HG03108 (cell line): ENCODE measurements at regions not wholly inside any gene's neighbourhood (a gene's known extent, or its start where the extent isn't known, plus 50 kb on each side); places are given as distances from the start of the nearest gene placed in this dataset.
"Not testable (repeated sequence)": the region's sequence is repeated elsewhere in the genome, so short reads cannot be mapped to it uniquely, and the experiment has no call there.

Experiments used
- ATAC-seq: cut with Tn5 transposase; IDR thresholded peaks from one replicate; pipeline ENCODE4 v1.9.1; 2021; ENCODE audit warnings: moderate library complexity; ENCODE audit not compliant: unreplicated experiment

DNA sequence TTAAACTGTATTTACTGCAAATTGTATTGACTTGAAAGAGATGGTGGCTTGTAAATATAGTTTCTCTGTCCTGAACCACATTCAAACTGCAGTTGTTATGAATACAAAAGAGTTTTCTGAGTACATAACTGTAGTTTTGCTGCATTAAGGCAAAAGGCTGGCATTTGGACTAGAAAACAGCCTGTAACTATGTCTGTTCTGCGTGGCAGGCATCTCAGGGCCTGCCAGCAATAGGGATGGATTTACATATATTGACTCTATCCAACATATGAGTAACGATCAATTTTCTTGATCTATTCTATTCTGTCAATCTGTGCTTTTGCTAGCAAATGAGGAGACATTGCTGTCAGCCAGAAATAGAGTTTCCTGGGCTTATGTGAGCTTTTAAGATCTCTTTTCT lies 174.6 kb downstream of the TMEM26 start:
- ATAC-seq: no peak

DNA sequence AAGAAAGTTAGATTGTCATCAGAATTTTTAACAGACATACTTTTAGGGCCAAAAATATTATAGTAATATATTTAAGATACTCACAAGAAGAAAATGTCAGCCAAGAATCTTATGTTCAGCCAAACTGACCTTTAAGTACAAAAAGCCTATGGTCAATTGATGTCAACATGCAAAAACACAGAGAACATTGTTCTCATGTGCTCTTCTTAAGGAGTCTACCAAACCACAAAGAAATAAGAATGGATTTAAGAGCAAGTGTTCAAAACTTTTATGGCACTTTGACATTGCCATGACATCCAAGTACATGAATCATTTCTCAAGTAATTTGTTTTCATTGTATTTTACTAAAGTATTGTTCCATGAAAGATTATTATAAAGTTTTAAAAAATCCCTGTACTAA lies 180.4 kb downstream of the TMEM26 start:
- ATAC-seq: no peak

DNA sequence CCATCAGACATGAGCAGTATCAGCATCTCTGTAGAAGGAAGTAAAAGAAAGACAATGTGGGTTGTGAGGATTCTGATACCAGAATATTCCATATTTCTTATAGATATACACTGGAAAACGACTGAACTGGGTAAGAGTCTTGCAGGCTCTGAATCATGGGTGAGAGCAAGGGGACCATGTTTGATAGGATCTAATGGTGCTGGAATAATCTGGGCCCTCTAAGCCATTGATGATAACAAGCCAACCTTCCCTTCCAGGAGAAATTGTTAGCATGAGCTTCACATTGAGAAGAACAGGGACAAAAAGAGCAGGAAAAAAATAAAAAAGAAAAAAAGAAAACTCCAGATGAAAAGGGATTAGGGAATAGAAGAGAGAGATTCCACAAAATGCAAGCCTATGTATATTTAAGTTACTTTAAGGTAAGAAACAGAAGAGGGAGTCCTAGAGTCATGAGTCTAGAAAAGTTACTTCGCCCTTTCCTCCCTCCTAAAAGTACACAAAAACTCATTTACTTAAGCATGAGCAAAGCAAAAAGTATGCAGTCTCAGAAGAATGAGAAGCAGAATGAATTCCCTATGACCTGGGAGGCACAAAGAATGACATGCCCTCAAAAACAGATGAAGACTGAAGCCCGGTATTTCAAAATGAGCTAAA lies 181.9 kb downstream of the TMEM26 start:
- no peak for ATAC-seq

DNA sequence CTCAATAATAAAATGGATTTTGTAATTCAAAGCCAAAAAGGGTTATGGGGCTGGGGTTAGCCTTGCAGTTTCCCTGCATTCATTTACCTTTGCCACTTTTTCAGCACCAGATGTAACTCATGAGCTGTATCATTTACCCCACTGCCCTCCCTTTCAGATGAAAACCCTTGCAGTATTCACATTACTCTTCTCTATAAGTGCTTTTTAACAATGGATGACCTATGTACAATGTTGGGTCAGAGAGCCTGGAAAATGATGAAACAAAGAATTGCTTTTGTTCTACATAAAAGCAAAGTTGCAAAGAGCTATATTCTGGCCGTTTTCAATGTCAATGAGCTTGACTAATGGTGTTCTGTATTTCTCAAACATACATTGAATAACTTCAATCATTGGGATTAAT lies 189.7 kb downstream of the TMEM26 start:
- no peak for ATAC-seq

DNA sequence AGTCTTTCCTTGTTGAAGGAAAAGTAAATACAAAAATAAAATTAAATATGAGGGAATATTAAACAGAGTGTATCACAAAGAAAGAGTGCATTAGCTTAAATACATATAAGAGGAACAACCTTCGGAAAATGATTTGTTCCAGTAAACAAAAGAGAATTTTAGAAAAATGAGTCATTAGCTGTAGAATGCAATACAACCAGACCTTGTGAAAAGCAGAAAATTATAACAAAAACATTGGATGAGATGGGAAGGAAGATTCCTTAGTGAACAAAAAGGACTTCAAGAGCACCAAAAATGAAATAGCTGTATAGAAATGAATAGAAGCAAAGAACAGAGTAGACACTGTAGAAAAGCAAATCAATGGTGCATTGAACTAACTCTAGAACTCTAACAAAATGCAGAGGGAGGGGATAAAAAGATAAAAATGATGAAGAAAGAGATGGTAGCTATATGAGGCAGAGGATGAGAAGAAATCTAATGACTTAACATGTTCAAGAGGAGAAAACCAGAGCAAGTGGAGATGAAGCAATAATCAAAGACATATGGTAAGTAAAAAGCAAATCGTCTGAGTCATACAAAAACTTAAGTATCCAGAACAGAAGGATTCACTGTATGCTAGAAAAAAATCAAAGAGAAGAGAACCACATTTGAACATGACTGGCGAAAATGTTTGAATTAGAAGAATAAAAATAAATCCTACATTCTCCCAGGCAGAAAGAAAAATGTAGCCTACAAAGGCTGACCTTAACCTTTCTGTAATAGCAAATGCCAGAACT lies 190.5 kb downstream of the TMEM26 start:
- ATAC-seq: no peak

DNA sequence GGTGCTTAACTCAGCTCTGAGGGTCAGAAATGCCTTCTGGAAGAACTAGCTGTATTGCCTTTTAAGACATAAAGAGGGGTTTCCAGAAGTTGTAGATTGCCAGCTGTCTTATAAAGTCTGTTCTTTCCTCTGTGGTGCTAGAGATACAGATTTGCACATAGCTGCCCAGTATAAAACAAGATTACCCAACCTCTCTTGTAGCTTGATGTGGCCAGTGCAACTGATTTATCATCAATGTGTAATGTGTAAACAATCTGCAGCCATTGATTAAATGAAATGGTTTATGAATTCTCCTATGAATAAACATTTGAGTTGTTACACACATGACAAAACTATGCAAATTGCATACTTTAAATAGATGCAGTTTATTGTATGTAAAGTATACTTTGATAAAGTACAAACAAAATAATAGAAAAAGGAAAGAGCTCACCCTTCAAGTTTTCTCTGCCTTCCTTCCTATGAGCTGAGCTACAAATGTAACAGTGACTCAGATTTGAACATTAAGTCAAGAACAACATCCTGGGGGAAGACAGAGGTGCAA lies 195.2 kb downstream of the TMEM26 start:
- ATAC-seq: no peak

DNA sequence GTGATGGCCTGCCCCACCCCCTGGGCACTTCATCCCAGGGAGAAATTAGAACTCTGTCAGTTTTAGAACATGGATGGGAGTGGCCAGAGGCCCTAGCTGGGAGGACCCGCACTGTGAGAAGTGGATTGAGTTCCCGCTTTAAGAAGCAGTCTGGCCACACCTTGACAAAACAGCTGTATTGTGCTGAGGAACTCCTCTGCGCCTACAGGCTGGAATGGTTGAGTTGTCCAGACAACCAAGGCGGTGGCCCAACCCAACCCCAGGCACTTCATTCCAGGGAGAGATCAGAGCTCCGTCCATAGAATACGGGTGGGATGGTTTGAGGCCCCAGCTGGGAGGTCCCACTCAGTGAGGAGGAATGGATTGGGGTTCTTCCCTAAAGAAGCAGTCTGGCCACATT lies 196.0 kb downstream of the TMEM26 start:
- ATAC-seq: no peak

DNA sequence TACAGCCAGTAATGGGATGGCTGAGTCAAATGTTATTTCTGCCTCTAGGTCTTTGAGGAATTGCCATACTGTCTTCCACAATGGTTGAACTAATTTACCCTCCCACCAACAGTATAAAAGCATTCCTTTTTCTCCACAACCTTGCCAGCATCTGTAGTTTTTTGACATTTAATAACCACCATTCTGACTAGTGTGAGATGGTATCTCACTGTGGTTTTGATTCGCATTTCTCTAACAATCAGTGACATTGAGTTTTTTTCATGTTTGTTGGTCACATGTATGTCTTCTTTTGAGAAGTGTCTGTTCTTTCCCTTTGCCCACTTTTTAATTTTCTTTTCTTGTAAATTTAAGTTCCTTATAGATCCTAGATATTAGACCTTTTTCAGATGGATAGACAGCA lies 200.9 kb downstream of the TMEM26 start:
- ATAC-seq: not testable (repeated sequence)

DNA sequence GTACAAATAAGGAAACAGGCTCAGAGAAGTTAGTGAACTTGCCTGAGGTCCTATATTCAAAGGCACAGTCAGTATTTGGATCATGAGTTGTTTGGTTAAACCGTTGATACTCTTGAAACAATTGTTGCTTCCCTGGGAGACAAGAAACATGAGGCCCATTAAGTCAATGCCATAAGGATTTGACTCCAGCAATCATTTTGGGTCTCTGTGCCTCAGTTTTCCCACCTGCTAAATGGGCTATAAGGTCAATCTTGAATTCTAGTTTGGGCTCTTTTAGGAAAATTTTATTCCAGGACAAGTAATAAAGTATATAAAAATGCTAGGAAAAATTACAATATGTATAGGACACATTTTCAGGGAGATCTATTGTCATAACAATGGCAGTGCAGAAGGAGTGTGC lies 202.1 kb downstream of the TMEM26 start:
- ATAC-seq: no peak

DNA sequence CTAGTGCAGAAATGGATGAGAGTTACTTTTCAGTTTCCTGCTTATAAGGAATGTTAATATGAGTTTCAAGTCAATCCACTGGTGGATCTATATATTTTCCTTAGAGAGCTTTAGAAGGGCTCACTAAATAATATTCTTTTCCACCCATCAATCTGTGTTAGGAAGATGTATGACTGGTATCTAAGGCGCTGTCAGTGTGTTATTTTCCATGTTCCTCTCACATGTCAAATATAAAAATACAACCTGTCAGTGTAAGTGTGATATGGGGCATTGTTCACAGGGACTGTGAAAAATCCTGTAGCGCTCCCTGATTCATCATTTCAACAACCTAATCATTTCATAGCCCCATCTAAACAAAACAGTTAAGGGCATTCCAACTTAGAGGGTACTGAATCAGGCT lies 203.1 kb downstream of the TMEM26 start:
- ATAC-seq: no peak

DNA sequence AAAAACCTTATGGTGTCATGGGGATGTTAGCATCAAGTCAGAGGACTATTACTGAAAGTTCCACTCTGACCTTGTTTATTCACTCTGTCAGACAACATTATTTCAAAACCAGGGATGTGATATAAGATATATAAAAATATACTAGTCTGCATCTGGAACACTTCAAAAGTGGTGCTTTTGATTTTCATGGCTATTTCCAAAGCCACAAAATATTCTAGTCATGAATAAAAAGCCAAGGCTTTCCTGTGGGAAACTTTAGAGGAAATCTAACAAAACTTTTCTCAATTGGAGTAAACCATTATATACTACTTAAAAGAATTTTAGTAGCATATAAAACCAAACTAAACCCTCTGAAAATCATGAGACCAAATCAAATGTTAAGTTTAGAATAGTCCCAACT lies 205.2 kb downstream of the TMEM26 start:
- no peak for ATAC-seq

DNA sequence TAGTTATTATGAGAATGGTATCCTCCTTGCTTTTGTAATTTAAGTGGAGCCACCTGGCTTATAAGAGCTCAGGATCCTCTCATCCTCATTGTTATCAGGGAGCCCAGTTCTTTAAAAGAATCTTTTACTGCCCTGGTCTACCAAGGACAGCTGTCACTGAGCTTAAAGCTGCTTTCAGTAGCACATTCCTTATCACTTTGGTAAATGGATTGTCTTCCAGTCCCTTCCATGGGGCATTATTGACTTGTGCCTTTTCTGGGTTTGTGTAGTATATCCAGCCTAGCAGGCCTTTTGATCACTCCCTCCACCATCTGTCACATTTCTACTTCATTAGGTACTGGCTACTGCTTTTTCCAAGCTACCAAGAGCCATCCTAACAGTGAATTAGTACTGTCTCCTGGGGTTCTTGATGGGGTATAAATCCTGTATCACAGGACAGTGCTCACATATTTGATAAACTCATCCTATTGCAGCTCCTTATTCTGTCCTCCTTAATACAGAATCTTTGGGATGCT lies 208.9 kb downstream of the TMEM26 start:
- ATAC-seq: no peak

DNA sequence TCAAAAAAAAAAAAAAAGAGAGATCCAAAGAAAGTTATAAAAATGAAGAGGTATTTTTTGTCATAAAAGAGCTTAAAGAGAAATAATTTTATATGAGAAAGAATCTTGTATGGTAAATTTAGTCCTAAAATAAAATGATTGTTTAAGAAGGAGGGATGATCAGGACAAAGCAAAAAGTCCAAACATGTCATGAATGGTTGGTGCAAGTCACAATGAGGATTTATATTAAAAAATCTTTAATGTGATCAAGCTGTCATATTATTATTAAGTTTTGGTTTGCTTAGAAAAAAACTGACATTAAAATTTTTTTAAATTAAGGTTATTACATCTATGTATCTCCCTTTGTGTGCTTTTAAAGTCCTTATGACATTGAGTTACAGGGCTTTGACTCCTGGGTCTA lies 220.4 kb downstream of the TMEM26 start:
- ATAC-seq: no peak

DNA sequence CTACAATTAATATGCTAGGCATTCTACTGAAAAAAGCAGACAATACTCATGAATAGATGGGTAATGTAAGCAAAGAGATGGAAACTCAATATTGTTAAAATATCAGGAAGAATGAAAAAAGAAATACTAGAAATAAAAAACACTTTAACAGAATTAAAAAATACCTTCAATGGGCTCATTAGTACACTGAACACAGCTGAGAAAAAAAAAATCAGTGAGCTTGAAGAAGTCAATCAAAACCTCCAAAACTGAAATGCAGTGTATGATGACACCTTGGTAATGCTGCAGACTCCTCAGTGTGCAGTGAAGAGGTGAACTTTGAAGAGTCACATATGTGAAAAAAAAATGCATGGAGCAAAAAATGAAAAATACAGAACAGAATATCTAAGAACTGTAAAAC lies 227.2 kb downstream of the TMEM26 start:
- ATAC-seq: no peak

DNA sequence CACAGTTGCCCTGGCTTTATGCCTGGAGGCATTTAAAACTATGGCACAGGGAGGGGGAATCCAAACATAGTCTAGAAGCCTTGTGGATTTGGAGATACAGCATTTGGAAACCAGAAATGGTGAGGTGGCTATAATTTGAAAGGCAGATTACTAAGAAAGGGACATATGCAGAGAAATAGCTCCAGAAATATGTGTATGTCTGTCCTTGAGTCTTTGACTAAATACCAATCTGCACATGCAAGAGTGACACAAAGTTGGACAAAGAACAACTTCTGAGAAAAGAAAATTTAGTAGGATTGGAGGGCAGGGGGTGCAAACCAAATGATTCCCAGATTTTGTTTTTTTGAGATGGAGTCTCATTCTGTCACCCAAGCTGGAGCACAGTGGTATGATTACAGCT lies 229.6 kb downstream of the TMEM26 start:
- ATAC-seq: no peak

DNA sequence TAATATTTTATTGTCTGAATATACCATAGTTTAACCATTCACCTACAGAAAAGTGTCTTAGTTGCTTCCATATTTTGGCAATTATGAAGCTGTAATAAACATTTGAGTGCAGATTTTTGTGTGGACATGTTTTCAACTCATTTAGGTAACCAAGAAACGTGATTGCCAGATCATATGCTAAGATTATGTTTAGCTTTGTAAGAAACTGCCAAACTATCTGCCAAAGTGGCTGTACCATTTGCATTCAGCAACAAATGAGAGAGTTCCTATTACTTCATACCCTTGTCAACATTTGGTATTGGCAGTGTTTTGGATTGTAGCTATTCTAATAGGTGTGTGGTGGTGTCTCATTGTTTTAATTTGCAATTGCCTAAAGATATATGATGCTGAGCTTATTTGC lies 233.5 kb downstream of the TMEM26 start:
- ATAC-seq: no peak

DNA sequence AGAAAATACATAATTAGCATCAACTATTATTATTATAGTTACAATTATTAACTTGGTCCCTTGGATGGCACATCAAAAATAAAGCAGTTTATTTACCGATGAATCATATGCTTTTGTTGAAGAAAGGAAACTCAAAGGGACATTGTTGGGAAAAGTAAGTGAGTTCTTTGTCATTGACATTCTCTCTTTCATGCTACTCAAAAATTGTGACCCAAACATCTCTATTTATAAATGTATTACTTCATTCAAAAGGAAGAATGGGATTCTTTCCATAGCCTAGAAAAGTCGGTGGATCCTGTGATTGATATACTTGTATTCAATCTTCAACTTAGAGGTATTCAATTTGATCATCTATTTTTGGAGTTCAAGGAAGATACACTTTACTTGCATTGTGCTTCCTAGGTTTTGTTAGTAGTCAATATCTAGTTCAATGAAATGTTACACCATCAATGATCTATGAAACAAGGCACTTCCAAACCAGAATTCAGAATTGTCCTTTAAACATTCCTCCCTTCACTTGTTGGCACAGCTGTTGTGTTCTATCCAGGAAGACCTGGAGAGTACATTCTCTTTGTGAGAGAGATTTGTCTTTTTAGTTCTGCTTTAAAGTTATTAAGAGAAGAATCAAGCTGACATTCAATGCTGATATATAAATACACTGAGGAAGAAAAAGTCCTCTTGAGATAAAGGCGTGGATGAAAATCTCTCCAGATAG lies 235.2 kb downstream of the TMEM26 start:
- ATAC-seq: no peak

DNA sequence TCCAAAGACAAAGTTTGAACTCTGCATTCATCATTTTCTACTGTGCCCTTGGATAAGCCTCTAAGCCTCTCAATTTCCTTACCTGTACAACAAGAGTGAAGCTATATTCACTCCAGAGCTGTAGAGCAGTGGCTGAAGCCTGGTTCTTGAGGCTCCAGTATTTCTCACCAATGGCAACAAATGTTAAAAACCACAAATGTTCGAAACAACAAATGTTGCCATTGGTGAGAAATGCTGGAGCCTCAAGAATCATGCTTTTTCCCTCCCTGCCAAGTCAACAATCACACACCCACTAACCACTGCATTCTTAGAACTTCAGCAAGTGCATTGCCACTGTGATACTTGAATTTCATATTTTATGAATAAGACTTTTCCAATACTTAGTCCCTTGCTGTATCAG lies 237.9 kb downstream of the TMEM26 start:
- ATAC-seq: no peak

DNA sequence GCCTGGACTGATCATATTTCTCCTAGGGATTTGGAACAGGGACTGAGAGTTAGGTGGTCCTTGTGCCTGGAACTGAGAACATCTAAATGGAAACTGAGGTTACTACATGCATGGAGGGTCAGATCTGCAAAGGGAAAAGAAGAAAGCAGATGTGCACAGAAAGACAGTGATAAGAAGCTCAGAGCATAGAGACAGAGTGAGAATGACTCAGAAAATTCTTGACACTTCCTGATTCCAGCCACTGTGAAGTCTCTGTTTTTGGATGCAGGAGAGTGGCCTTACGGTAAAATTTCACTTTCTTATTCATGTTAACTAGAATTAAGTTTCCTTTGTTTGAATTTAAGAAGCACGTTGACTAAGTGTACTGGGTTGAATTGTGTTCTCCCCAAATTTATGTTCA lies 241.7 kb downstream of the TMEM26 start:
- ATAC-seq: no peak

DNA sequence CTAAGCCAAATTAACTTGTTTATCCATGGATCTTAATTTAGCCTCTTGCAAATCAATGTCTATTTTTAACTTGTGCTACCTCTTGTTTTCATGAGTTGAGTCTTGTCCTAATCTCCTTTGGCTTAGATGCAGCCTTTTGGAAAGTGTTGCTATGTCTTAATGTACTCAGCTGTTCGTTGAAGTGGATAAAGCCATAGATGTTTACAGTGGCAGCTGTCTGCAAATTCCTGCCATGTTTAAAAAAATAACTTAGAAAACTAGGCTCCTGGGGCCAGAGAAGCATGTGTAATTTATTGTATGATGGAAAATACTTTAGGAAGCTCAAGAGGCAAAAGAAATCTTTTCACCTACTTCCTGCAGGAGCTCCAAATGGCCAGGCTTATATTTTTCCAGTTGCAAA lies 253.1 kb upstream of the RHOBTB1 start:
- ATAC-seq: no peak

DNA sequence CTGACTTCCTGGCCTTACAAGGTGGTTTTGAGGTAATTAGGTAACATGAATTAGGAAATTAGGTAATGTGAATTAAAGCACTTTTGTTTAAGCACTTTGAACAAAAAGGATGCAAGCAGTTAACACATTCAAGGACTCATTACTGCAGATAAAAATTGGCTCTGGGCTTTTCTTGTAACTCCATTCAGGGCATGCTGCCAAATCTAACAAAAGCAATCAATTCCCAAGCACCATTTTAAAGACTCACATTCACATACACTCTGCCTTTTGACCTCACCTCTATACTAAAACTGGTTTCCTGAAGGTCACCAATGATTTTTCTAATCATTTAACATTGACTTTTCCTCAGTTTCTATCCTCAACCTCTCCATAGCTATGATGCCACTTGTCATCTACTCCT lies 251.2 kb upstream of the RHOBTB1 start:
- no peak for ATAC-seq

DNA sequence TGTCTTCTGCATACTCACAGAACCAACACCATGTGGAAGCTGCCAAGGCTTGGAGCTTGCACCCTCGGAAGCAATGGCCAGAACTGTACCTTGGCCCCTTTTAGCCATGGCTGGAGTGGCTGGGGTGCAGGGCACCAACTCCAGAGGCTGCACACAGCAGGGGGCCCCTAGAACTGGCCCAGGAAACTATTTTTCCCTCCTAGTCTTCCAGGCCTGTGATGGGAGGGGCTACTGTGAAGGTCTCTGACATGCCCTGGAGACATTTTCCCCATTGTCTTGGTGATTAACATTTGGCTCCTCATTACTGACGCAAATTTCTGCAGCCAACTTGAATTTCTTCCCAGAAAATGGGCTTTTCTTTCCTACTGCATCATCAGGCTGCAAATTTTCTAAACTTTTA lies 248.6 kb upstream of the RHOBTB1 start:
- ATAC-seq: not testable (repeated sequence)
